Upper lobe of left lung (tissue), 6 donors: ENCODE measurements at regions not wholly inside any gene's neighbourhood (a gene's known extent, or its start where the extent isn't known, plus 50 kb on each side); places are given as distances from the start of the nearest gene placed in this dataset.

Source experiments
- ATAC-seq, 2 donors: fragments of 200-7000 bp; cut with Tn5 transposase; one replicate each; pipeline ENCODE4 v1.9.1; 2022; ENCODE audit warnings: mild to moderate bottlenecking in 2 of 2, moderate library complexity in 2 of 2; ENCODE audit not compliant: low FRiP score in 2 of 2
- DNase-seq, 2 donors: peaks; one replicate each; pipeline ENCODE4 v3.0.0-alpha.2; 2019 to 2020
- H3K27ac ChIP-seq, 4 donors: fragments of 200-600 bp; sonication (generic); one replicate each; pipeline ENCODE4 v1.5.1; 2016 to 2019
- H3K27me3 ChIP-seq, 4 donors: fragments of 200-600 bp; sonication (generic); one replicate each; pipeline ENCODE4 v1.5.1; 2017 to 2019
- H3K36me3 ChIP-seq, 4 donors: fragments of 200-600 bp; sonication (generic); one replicate each; pipeline ENCODE4 v1.5.1; 2016 to 2019
- H3K4me1 ChIP-seq, 4 donors: fragments of 200-600 bp; sonication (generic); one replicate each; pipeline ENCODE4 v1.5.1; 2018 to 2019
- H3K4me3 ChIP-seq, 4 donors: fragments of 200-600 bp; sonication (generic); one replicate each; pipeline ENCODE4 v1.5.1; 2017 to 2019; ENCODE audit warnings: mild to moderate bottlenecking in 2 of 4, moderate library complexity in 1 of 4
- H3K9me3 ChIP-seq, 4 donors: fragments of 200-600 bp; sonication (generic); one replicate each; pipeline ENCODE4 v1.5.1; 2018 to 2019
- EP300 ChIP-seq, 4 donors: sonication (generic); formaldehyde crosslinking; IDR thresholded peaks; one replicate each; pipeline ENCODE4 v1.5.1; 2017; ENCODE audit warnings: antibody characterized with exemption in 4 of 4, control low read depth in 2 of 4
- POLR2A ChIP-seq, 4 donors: fragments of 450-650 bp; IDR thresholded peaks; one replicate each; pipeline ENCODE4 v1.5.1; 2016 to 2017; ENCODE audit warnings: antibody characterized with exemption in 4 of 4, mild to moderate bottlenecking in 2 of 4
- POLR2AphosphoS5 ChIP-seq, 2 donors: sonication (generic); formaldehyde crosslinking; IDR thresholded peaks; one replicate each; pipeline ENCODE4 v1.5.1; 2017; ENCODE audit warnings: antibody characterized with exemption in 2 of 2
- WGBS, 2 donors: methylation state at CpG; one replicate each; pipeline ENCODE4 v1.1.5; 2017 to 2018; 5-methylcytosine and 5-hydroxymethylcytosine counted together
- TF ChIP-seq, protein P1 (sequence below), 6 experiments: fragments of 450-650 bp in 4 of 6; fragments of 200-600 bp in 2 of 6; sonication (generic) in 2 of 6; IDR thresholded peaks; one replicate each; pipeline ENCODE4 v1.5.1; 2016 to 2019; ENCODE audit warnings: antibody characterized with exemption in 6 of 6
- donor health status: DM: no; HTN: no; CAD: no; lungs with moderate emphysema.
- donor health status: DM: no; HTN: yes; CAD: no; lungs with severe emphysema.

DNA sequence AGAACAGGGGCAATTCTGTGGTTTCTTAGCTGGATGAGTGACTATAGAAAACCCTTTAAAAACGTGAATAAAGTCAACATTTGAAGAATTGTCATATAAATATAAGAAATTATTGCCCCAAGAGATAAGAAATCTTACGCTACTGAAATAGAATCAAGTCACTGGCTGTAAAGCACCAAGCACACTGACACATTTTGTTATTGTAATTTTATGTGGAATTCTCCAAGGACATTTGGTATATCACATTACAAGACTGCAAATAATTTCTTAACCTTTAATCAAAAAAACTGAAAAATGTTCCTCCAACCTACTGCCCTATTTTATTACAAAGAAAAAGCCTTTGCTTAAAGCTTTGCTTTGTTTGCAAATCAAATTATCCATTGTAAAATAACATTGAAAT lies 383.3 kb downstream of the IPMK start:
- no peaks in the 10 kb centered on the region for H3K36me3 ChIP-seq
- 56 to 61% methylated on average over 2 of the region's 2 CpGs for WGBS, 2 donors
- H3K4me1 ChIP-seq, result no peaks in the 10 kb centered on the region
- no peak overlapping the region for H3K4me3 ChIP-seq
- TF ChIP-seq, protein P1, sequence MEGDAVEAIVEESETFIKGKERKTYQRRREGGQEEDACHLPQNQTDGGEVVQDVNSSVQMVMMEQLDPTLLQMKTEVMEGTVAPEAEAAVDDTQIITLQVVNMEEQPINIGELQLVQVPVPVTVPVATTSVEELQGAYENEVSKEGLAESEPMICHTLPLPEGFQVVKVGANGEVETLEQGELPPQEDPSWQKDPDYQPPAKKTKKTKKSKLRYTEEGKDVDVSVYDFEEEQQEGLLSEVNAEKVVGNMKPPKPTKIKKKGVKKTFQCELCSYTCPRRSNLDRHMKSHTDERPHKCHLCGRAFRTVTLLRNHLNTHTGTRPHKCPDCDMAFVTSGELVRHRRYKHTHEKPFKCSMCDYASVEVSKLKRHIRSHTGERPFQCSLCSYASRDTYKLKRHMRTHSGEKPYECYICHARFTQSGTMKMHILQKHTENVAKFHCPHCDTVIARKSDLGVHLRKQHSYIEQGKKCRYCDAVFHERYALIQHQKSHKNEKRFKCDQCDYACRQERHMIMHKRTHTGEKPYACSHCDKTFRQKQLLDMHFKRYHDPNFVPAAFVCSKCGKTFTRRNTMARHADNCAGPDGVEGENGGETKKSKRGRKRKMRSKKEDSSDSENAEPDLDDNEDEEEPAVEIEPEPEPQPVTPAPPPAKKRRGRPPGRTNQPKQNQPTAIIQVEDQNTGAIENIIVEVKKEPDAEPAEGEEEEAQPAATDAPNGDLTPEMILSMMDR (IDR thresholded peaks at IDR 0.05), result no peak
- TF ChIP-seq EP300 (IDR thresholded peaks at IDR 0.05) (no peak), POLR2A (IDR thresholded peaks at IDR 0.05) (no peak), POLR2AphosphoS5 (IDR thresholded peaks at IDR 0.05) (no peak)
- H3K27ac ChIP-seq, result no peak overlapping the region
- DNase-seq (no peak), ATAC-seq (no peak)
- H3K27me3 ChIP-seq, result no peaks in the 10 kb centered on the region
- H3K9me3 ChIP-seq, result no peaks in the 10 kb centered on the region

- TF ChIP-seq EP300 (IDR thresholded peaks at IDR 0.05) (no peak), POLR2AphosphoS5 (IDR thresholded peaks at IDR 0.05) (no peak)
- TF ChIP-seq, protein P1 (IDR thresholded peaks at IDR 0.05), result no peak
- no peak for ATAC-seq
- Histone ChIP-seq H3K4me1 (no peaks in the 10 kb centered on the region), H3K9me3 (no peaks in the 10 kb centered on the region), H3K27me3 (no peaks in the 10 kb centered on the region), H3K27ac (no peak overlapping the region), H3K36me3 (no peaks in the 10 kb centered on the region), H3K4me3 (no peak overlapping the region)
- no peak for DNase-seq
- 92 to 94% methylated on average over 1 of the region's 1 CpG for WGBS, 2 donors
Measured at GRCh38 chr10:57880446-57881227, 387.1 kb downstream of the IPMK start.

GRCh38 chr10:57874810-57875209 lies 392.9 kb downstream of the IPMK start:
- Histone ChIP-seq H3K9me3 (no peaks in the 10 kb centered on the region), H3K4me3 (no peak overlapping the region), H3K4me1 (no peaks in the 10 kb centered on the region), H3K27ac (no peak overlapping the region), H3K27me3 (no peaks in the 10 kb centered on the region), H3K36me3 (no peaks in the 10 kb centered on the region)
- WGBS, 2 donors, result 84 to 90% methylated on average over 4 of the region's 4 CpGs
- no peak for TF ChIP-seq EP300 (IDR thresholded peaks at IDR 0.05)
- no peak for TF ChIP-seq POLR2A (IDR thresholded peaks at IDR 0.05)
- TF ChIP-seq POLR2AphosphoS5 (IDR thresholded peaks at IDR 0.05), result no peak
- TF ChIP-seq, protein P1 (IDR thresholded peaks at IDR 0.05), result no peak
- ATAC-seq (no peak), DNase-seq (no peak)

GRCh38 chr10:57867241-57867640 lies 400.5 kb downstream of the IPMK start:
- H3K27ac ChIP-seq, result no peak overlapping the region
- H3K36me3 ChIP-seq, result no peaks in the 10 kb centered on the region
- H3K4me1 ChIP-seq, result no peaks in the 10 kb centered on the region
- no peak for DNase-seq
- WGBS, 2 donors, result 31 to 44% methylated on average over 1 of the region's 1 CpG
- ATAC-seq, result no peak
- TF ChIP-seq POLR2AphosphoS5 (IDR thresholded peaks at IDR 0.05), result no peak
- TF ChIP-seq POLR2A (IDR thresholded peaks at IDR 0.05), result no peak
- no peak for TF ChIP-seq EP300 (IDR thresholded peaks at IDR 0.05)
- TF ChIP-seq, protein P1 (IDR thresholded peaks at IDR 0.05), result no peak
- H3K27me3 ChIP-seq, result no peaks in the 10 kb centered on the region
- H3K4me3 ChIP-seq, result no peak overlapping the region
- no peaks in the 10 kb centered on the region for H3K9me3 ChIP-seq
